A549 (cell line): ENCODE measurements at regions not wholly inside any gene's neighbourhood (a gene's known extent, or its start where the extent isn't known, plus 50 kb on each side); places are given as distances from the start of the nearest gene placed in this dataset.

ENCODE experiments used
- ATAC-seq, 2 experiments: fragments of 200-7000 bp in 1 of 2; fragments of >200 bp in 1 of 2; cut with Nextera tagmentation in 1 of 2; cut with Tn5 transposase in 1 of 2; 3 replicates each; pipeline versions ENCODE4 v1.8.0 to v1.9.1; 2018 to 2020; ENCODE audit warnings: mild to moderate bottlenecking in 1 of 2, moderate library complexity in 1 of 2
- CTCF ChIA-PET: fragments of 300-600 bp; sonication (Branson Sonifier 250); formaldehyde crosslinking; extraction: SDS; loops from one replicate; lab custom pipeline; 2021; ENCODE audit warnings: antibody characterized with exemption, inconsistent platforms; lab: Yijun Ruan, JAX
- POLR2A ChIA-PET: fragments of 350-600 bp; formaldehyde crosslinking; extraction: SDS; loops from one replicate; lab custom pipeline; 2021; ENCODE audit warnings: antibody characterized with exemption, inconsistent platforms; lab: Yijun Ruan, JAX
- DNase-seq, 2 experiments: peaks; one replicate each; pipeline versions ENCODE4 v3.0.0 to v3.0.0-alpha.2; 2011 to 2016; ENCODE audit warnings: low read depth in 1 of 2, low spot score in 1 of 2
- FAIRE-seq: peaks from 2 replicates; lab custom pipeline; 2011; peaks lifted over from hg19 to GRCh38; lab: Jason Lieb, UNC
- H3K27ac ChIP-seq, 2 experiments: fragments of >200 bp; sonication (Bioruptor Twin); formaldehyde crosslinking; 3 replicates each; pipeline ENCODE4 v1.5.1; 2016 to 2017
- H3K4me1 ChIP-seq: fragments of >200 bp; sonication (Bioruptor Twin); formaldehyde crosslinking; 3 replicates; pipeline ENCODE4 v1.6.1; 2016
- H3K4me2 ChIP-seq: fragments of >200 bp; sonication (Bioruptor Twin); formaldehyde crosslinking; 3 replicates; pipeline ENCODE4 v1.6.1; 2016
- H3K4me3 ChIP-seq: fragments of >200 bp; sonication (Bioruptor Twin); formaldehyde crosslinking; 3 replicates; pipeline ENCODE4 v1.5.1; 2016
- H3K9me3 ChIP-seq: fragments of >200 bp; sonication (Bioruptor Twin); formaldehyde crosslinking; 3 replicates; pipeline ENCODE4 v1.6.1; 2016
- ATOH8 ChIP-seq: fragments of 250-450 bp; sonication (Bioruptor Pico); IDR thresholded peaks from 2 replicates; pipeline ENCODE4 v1.5.0; 2020; ENCODE audit warnings: low read depth, mild to moderate bottlenecking, moderate library complexity
- CEBPB ChIP-seq, 2 experiments: fragments of >200 bp in 1 of 2; sonication (Bioruptor Twin) in 1 of 2; formaldehyde crosslinking in 1 of 2; IDR thresholded peaks; 2 replicates each; pipeline ENCODE4 v1.6.1; 2012 to 2016
- CHD2 ChIP-seq: fragments of 150-350 bp; IDR thresholded peaks from 2 replicates; pipeline ENCODE4 v1.6.1; 2014; ENCODE audit warnings: low read length; ENCODE audit not compliant: partially characterized antibody
- E2F6 ChIP-seq: IDR thresholded peaks from 2 replicates; pipeline ENCODE4 v1.6.1; 2012; ENCODE audit warnings: low read depth, borderline replicate concordance
- ESRRA ChIP-seq: fragments of 150-350 bp; IDR thresholded peaks from 2 replicates; pipeline ENCODE4 v1.6.1; 2014; ENCODE audit warnings: mild to moderate bottlenecking, low read length, borderline replicate concordance
- FOSL2 ChIP-seq, 2 experiments: fragments of 450-650 bp in 1 of 2; fragments of >200 bp in 1 of 2; sonication (Bioruptor Twin) in 1 of 2; formaldehyde crosslinking; IDR thresholded peaks; 2 replicates each; pipeline versions ENCODE4 v1.5.0 to v1.6.1; 2016 to 2020; ENCODE audit warnings: mild to moderate bottlenecking in 1 of 2, moderate library complexity in 1 of 2
- FOXS1 ChIP-seq: fragments of 250-450 bp; sonication (Bioruptor Pico); IDR thresholded peaks from 2 replicates; pipeline ENCODE4 v1.5.0; 2020; ENCODE audit warnings: mild to moderate bottlenecking, moderate library complexity
- HEYL ChIP-seq: fragments of 250-450 bp; sonication (Bioruptor Pico); IDR thresholded peaks from 2 replicates; pipeline ENCODE4 v1.8.0; 2021; ENCODE audit warnings: mild to moderate bottlenecking, moderate library complexity
- HOXB13 ChIP-seq: fragments of 250-450 bp; sonication (Bioruptor Pico); IDR thresholded peaks from 2 replicates; pipeline ENCODE4 v1.5.0; 2020; ENCODE audit warnings: low read depth, mild to moderate bottlenecking, moderate library complexity
- MAZ ChIP-seq: fragments of 150-350 bp; IDR thresholded peaks from 2 replicates; pipeline ENCODE4 v1.6.1; 2014; ENCODE audit warnings: antibody characterized with exemption, low read depth, low read length, borderline replicate concordance
- MYC ChIP-seq: IDR thresholded peaks from 2 replicates; pipeline ENCODE4 v1.6.1; 2012; ENCODE audit warnings: mild to moderate bottlenecking, inconsistent platforms, low read length, improper control_type of control experiment, borderline replicate concordance
- RARB ChIP-seq: fragments of 250-450 bp; sonication (Bioruptor Pico); IDR thresholded peaks from 2 replicates; pipeline ENCODE4 v1.8.0; 2021; ENCODE audit warnings: mild to moderate bottlenecking, moderate library complexity
- ZFP36 ChIP-seq: fragments of 450-650 bp; IDR thresholded peaks from 2 replicates; pipeline ENCODE4 v1.6.1; 2014; ENCODE audit warnings: borderline replicate concordance; ENCODE audit not compliant: partially characterized antibody
- WGBS: methylation state at CpG from one replicate; pipeline ENCODE4 v1.1.6; 2017; ENCODE audit errors: missing lambda C conversion rate; 5-methylcytosine and 5-hydroxymethylcytosine counted together
- TF ChIP-seq, protein P1 (sequence below): fragments of >200 bp; sonication (Bioruptor Twin); formaldehyde crosslinking; IDR thresholded peaks from 3 replicates; pipeline ENCODE4 v1.5.1; 2016
- TF ChIP-seq, protein P2 (sequence below): fragments of 200-600 bp; sonication (generic); IDR thresholded peaks from 2 replicates; pipeline ENCODE4 v1.6.1; 2016; ENCODE audit warnings: antibody characterized with exemption, mild to moderate bottlenecking, moderate library complexity
- TF ChIP-seq, protein P3 (sequence below): IDR thresholded peaks from 2 replicates; pipeline ENCODE4 v1.6.1; 2012
- TF ChIP-seq, protein P4 (sequence below): fragments of >200 bp; sonication (Bioruptor Twin); formaldehyde crosslinking; IDR thresholded peaks from 3 replicates; pipeline ENCODE4 v1.6.1; 2016

GRCh38 chr1:83574791-83575190 is 424.1 kb downstream of the TTLL7 start (continued):
- TF ChIP-seq, protein P1, sequence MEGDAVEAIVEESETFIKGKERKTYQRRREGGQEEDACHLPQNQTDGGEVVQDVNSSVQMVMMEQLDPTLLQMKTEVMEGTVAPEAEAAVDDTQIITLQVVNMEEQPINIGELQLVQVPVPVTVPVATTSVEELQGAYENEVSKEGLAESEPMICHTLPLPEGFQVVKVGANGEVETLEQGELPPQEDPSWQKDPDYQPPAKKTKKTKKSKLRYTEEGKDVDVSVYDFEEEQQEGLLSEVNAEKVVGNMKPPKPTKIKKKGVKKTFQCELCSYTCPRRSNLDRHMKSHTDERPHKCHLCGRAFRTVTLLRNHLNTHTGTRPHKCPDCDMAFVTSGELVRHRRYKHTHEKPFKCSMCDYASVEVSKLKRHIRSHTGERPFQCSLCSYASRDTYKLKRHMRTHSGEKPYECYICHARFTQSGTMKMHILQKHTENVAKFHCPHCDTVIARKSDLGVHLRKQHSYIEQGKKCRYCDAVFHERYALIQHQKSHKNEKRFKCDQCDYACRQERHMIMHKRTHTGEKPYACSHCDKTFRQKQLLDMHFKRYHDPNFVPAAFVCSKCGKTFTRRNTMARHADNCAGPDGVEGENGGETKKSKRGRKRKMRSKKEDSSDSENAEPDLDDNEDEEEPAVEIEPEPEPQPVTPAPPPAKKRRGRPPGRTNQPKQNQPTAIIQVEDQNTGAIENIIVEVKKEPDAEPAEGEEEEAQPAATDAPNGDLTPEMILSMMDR: no peak
- TF ChIP-seq RARB (CRISPR knock-in tag) (no peak), FOXS1 (CRISPR knock-in tag) (no peak), HEYL (CRISPR knock-in tag) (no peak), E2F6 (no peak), CEBPB (IDR thresholded peaks at IDR 0.05) (no peak), HOXB13 (CRISPR knock-in tag) (no peak), FOSL2 (IDR thresholded peaks at IDR 0.05) (no peak), FOSL2 (CRISPR knock-in tag; IDR thresholded peaks at IDR 0.05) (no peak)
- TF ChIP-seq, protein P2, sequence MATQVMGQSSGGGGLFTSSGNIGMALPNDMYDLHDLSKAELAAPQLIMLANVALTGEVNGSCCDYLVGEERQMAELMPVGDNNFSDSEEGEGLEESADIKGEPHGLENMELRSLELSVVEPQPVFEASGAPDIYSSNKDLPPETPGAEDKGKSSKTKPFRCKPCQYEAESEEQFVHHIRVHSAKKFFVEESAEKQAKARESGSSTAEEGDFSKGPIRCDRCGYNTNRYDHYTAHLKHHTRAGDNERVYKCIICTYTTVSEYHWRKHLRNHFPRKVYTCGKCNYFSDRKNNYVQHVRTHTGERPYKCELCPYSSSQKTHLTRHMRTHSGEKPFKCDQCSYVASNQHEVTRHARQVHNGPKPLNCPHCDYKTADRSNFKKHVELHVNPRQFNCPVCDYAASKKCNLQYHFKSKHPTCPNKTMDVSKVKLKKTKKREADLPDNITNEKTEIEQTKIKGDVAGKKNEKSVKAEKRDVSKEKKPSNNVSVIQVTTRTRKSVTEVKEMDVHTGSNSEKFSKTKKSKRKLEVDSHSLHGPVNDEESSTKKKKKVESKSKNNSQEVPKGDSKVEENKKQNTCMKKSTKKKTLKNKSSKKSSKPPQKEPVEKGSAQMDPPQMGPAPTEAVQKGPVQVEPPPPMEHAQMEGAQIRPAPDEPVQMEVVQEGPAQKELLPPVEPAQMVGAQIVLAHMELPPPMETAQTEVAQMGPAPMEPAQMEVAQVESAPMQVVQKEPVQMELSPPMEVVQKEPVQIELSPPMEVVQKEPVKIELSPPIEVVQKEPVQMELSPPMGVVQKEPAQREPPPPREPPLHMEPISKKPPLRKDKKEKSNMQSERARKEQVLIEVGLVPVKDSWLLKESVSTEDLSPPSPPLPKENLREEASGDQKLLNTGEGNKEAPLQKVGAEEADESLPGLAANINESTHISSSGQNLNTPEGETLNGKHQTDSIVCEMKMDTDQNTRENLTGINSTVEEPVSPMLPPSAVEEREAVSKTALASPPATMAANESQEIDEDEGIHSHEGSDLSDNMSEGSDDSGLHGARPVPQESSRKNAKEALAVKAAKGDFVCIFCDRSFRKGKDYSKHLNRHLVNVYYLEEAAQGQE: no peak
- TF ChIP-seq, protein P3, sequence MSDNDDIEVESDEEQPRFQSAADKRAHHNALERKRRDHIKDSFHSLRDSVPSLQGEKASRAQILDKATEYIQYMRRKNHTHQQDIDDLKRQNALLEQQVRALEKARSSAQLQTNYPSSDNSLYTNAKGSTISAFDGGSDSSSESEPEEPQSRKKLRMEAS: no peak
- TF ChIP-seq, all 56 proteins: peak for 0

- Histone ChIP-seq H3K4me3 (no peak overlapping the region), H3K4me2 (no peak overlapping the region), H3K4me1 (no peaks in the 10 kb centered on the region), H3K27ac (no peak overlapping the region), H3K9me3 (no peaks in the 10 kb centered on the region)
- DNase-seq (no peak), FAIRE-seq (no peak), ATAC-seq (no peak)
- ChIA-PET POLR2A (no interaction called here), CTCF (no interaction called here)
- TF ChIP-seq MAZ: no peak
- TF ChIP-seq ATOH8: no peak
- TF ChIP-seq MYC: no peak
- no peak for TF ChIP-seq ESRRA
- no peak for TF ChIP-seq RARB (CRISPR knock-in tag)
- TF ChIP-seq, protein P4, sequence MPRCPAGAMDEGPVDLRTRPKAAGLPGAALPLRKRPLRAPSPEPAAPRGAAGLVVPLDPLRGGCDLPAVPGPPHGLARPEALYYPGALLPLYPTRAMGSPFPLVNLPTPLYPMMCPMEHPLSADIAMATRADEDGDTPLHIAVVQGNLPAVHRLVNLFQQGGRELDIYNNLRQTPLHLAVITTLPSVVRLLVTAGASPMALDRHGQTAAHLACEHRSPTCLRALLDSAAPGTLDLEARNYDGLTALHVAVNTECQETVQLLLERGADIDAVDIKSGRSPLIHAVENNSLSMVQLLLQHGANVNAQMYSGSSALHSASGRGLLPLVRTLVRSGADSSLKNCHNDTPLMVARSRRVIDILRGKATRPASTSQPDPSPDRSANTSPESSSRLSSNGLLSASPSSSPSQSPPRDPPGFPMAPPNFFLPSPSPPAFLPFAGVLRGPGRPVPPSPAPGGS: no peak
- no peak for TF ChIP-seq ZFP36
- TF ChIP-seq CEBPB (IDR thresholded peaks at IDR 0.05): no peak
- no peak for TF ChIP-seq CHD2
- 23% methylated on average over 2 of the region's 2 CpGs for WGBS
These were observed 425.2 kb downstream of the TTLL7 start for GRCh38 chr1:83573776-83574175.
